ENCODE measurements at regions not wholly inside any gene's neighbourhood (a gene's known extent, or its start where the extent isn't known, plus 50 kb on each side); places are given as distances from the start of the nearest gene placed in this dataset.

DNA sequence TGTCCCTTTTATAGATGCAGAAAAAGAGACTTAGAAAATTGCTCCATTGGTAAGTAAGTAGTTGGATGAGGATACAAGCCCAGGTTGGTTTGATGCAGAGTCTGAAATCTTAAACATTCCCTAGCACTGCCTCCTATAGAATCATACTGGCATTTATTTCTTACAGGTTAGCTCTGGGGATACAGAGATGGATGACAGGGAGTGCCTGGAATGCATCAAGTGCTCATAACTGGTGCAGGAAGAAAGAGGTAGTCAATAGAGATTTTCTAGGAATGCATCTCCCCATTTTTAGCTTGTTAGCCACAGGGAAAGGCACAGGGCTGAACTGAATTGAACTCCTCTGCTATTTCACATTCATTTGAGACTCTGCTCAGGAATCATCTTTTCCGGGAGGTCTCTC, 269.0 kb upstream of the USP24 start:
- TF ChIP-seq, protein P1, sequence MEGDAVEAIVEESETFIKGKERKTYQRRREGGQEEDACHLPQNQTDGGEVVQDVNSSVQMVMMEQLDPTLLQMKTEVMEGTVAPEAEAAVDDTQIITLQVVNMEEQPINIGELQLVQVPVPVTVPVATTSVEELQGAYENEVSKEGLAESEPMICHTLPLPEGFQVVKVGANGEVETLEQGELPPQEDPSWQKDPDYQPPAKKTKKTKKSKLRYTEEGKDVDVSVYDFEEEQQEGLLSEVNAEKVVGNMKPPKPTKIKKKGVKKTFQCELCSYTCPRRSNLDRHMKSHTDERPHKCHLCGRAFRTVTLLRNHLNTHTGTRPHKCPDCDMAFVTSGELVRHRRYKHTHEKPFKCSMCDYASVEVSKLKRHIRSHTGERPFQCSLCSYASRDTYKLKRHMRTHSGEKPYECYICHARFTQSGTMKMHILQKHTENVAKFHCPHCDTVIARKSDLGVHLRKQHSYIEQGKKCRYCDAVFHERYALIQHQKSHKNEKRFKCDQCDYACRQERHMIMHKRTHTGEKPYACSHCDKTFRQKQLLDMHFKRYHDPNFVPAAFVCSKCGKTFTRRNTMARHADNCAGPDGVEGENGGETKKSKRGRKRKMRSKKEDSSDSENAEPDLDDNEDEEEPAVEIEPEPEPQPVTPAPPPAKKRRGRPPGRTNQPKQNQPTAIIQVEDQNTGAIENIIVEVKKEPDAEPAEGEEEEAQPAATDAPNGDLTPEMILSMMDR (IDR thresholded peaks at IDR 0.05 in 8 of 11, conservative IDR thresholded peaks at IDR 0.05 in 3 of 11), result no peak
- TF ChIP-seq POLR2A (IDR thresholded peaks at IDR 0.05), result no peak
- TF ChIP-seq POLR2AphosphoS5 (IDR thresholded peaks at IDR 0.05), result no peak
